Neural progenitor cell (in vitro differentiated cells): ENCODE measurements at regions not wholly inside any gene's neighbourhood (a gene's known extent, or its start where the extent isn't known, plus 50 kb on each side); places are given as distances from the start of the nearest gene placed in this dataset.

ENCODE experiments used
- DNase-seq: peaks from one replicate; pipeline ENCODE4 v3.0.0-alpha.2; 2016; ENCODE audit warnings: low spot score
- H2AFZ ChIP-seq: fragments of 200-600 bp; sonication (generic); replicated peaks from 2 replicates; pipeline ENCODE4 v1.6.1; 2016; ENCODE audit warnings: antibody characterized with exemption
- H3F3A ChIP-seq: fragments of 200-600 bp; sonication (generic); 2 replicates; pipeline ENCODE4 v1.6.1; 2016; ENCODE audit warnings: antibody characterized with exemption, low read depth
- H3K27ac ChIP-seq: fragments of 200-600 bp; sonication (generic); 2 replicates; pipeline ENCODE4 v1.5.1; 2016; ENCODE audit warnings: mild to moderate bottlenecking
- H3K27me3 ChIP-seq: fragments of 200-600 bp; sonication (generic); 2 replicates; pipeline ENCODE4 v1.6.1; 2016; ENCODE audit warnings: mild to moderate bottlenecking, moderate library complexity
- H3K36me3 ChIP-seq: fragments of 200-600 bp; sonication (generic); 2 replicates; pipeline ENCODE4 v1.5.1; 2016
- H3K4me1 ChIP-seq: fragments of 200-600 bp; sonication (generic); 2 replicates; pipeline ENCODE4 v1.6.1; 2016; ENCODE audit warnings: mixed run types
- H3K4me2 ChIP-seq: fragments of 200-600 bp; sonication (generic); 2 replicates; pipeline ENCODE4 v1.6.1; 2016
- H3K4me3 ChIP-seq: fragments of 200-600 bp; sonication (generic); 2 replicates; pipeline ENCODE4 v1.5.1; 2016
- H3K79me2 ChIP-seq: fragments of 200-600 bp; sonication (generic); 2 replicates; pipeline ENCODE4 v1.6.1; 2016; ENCODE audit warnings: low read depth
- H3K9ac ChIP-seq: fragments of 200-600 bp; sonication (generic); 2 replicates; pipeline ENCODE4 v1.6.1; 2016
- H3K9me3 ChIP-seq: fragments of 200-600 bp; sonication (generic); 2 replicates; pipeline ENCODE4 v1.5.1; 2016; ENCODE audit warnings: low read depth
- H4K20me1 ChIP-seq: fragments of 200-600 bp; sonication (generic); 2 replicates; pipeline ENCODE4 v1.6.1; 2016; ENCODE audit warnings: low read depth
- H3K27ac Mint-ChIP-seq: 3 replicates; pipeline ENCODE4 v1.8.0; 2021; ENCODE audit warnings: mixed read lengths
- H3K27me3 Mint-ChIP-seq: 2 replicates; pipeline ENCODE4 v1.8.0; 2022; ENCODE audit warnings: low read depth, mild to moderate bottlenecking, inconsistent platforms, moderate library complexity, mixed read lengths; ENCODE audit not compliant: insufficient read depth
- H3K36me3 Mint-ChIP-seq: 3 replicates; pipeline ENCODE4 v1.8.0; 2021; ENCODE audit warnings: mixed read lengths
- H3K4me1 Mint-ChIP-seq: 3 replicates; pipeline ENCODE4 v1.8.0; 2021; ENCODE audit warnings: mixed read lengths
- H3K4me3 Mint-ChIP-seq: 3 replicates; pipeline ENCODE4 v1.8.0; 2021; ENCODE audit warnings: mild to moderate bottlenecking, moderate library complexity, mixed read lengths
- H3K9me3 Mint-ChIP-seq: 3 replicates; pipeline ENCODE4 v1.8.0; 2020; ENCODE audit warnings: mixed read lengths
- CTCF ChIP-seq: fragments of 200-600 bp; sonication (generic); IDR thresholded peaks from 2 replicates; pipeline ENCODE4 v1.5.1; 2017; ENCODE audit warnings: antibody characterized with exemption, mild to moderate bottlenecking
- EZH2 ChIP-seq: fragments of 200-600 bp; sonication (generic); IDR thresholded peaks from 2 replicates; pipeline ENCODE4 v1.6.1; 2017; ENCODE audit warnings: antibody characterized with exemption, mild to moderate bottlenecking, moderate library complexity
- EZH2phosphoT487 ChIP-seq: fragments of 200-600 bp; sonication (generic); IDR thresholded peaks from 2 replicates; pipeline ENCODE4 v1.6.1; 2017; ENCODE audit warnings: antibody characterized with exemption

DNA sequence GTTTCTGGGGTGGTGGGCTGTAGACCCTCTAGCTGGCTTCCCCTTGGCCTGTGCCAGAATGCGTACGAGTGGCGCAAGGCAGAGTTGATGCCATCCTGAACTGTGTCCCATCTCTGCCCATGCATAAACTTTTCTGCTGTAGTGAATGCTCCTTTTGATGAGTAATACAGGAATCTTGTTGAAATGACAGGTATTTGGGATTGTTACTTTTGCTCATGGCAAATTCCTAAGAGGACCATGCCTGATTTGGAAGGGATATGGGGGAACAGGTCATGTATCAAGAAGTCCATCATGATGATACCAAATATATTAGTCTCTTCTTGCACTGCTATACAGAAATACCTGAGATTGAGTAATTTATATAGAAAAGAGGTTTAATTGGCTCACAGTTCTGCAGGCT, 648.0 kb downstream of the SLC4A3 start:
- H3K4me3 ChIP-seq: no peak overlapping the region
- Mint-ChIP-seq H3K9me3 (no peaks in the 10 kb centered on the region), H3K36me3 (no peaks in the 10 kb centered on the region), H3K4me3 (no peak overlapping the region), H3K27me3 (peaks cover 5% of the 10 kb centered on the region), H3K27ac (no peak overlapping the region), H3K4me1 (peaks cover 5% of the 10 kb centered on the region)
- DNase-seq: no peak
- no peaks in the 10 kb centered on the region for H3K36me3 ChIP-seq
- no peak overlapping the region for H3K9ac ChIP-seq
- no peaks in the 10 kb centered on the region for H3K9me3 ChIP-seq
- no peaks in the 10 kb centered on the region for H3K79me2 ChIP-seq
- no peak overlapping the region for H2AFZ ChIP-seq
- H3K27me3 ChIP-seq: no peaks in the 10 kb centered on the region
- TF ChIP-seq EZH2phosphoT487: no peak
- no peak for TF ChIP-seq CTCF
- peaks cover under 1% of the 10 kb centered on the region for H3F3A ChIP-seq
- H3K4me1 ChIP-seq: peaks cover 4% of the 10 kb centered on the region
- no peak overlapping the region for H3K4me2 ChIP-seq
- H4K20me1 ChIP-seq: no peaks in the 10 kb centered on the region
- no peak overlapping the region for H3K27ac ChIP-seq

DNA sequence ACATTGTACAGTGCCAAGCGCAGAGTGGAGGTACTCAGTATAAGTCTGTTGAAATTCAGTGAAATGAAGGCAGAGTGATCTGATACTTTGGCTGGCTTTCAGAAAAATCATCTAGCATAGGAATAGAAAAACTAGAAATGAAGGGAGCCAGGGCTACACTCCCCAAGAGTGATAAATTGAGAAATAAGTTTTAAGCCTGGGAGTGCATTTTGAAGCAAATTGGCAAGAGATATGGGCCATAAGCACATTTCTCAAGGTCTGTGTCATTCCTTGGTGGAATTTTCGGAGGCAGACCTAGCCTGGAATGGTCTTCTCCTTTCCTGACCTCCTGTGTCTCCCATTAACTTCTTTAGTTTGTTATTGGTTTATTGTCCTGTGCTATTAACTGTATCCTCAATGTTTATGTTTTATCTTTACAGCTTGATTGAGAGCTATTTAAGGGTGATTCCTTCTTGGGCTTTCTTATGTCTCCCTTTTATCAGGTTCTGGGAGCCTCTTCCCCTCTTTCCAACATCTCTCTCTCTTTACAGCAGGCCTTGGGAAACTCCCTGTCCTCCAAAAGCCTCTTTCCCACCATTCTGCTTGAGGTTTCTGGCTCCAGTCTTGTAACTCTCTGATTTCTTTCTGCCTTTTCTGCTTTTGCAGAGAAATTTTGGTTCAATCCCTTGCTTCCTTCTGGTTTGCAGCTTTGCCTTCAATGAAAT, 649.5 kb downstream of the SLC4A3 start:
- H3K27ac Mint-ChIP-seq: no peak overlapping the region
- H3K4me1 Mint-ChIP-seq: no peaks in the 10 kb centered on the region
- Histone ChIP-seq H3K4me2 (no peak overlapping the region), H3K27ac (no peak overlapping the region), H2AFZ (no peak overlapping the region), H3K36me3 (no peaks in the 10 kb centered on the region), H3K79me2 (no peaks in the 10 kb centered on the region), H3K27me3 (no peaks in the 10 kb centered on the region), H4K20me1 (no peaks in the 10 kb centered on the region), H3K9me3 (no peaks in the 10 kb centered on the region), H3K9ac (no peak overlapping the region), H3F3A (no peaks in the 10 kb centered on the region), H3K4me1 (no peaks in the 10 kb centered on the region), H3K4me3 (no peak overlapping the region)
- no peak overlapping the region for H3K4me3 Mint-ChIP-seq
- no peaks in the 10 kb centered on the region for H3K36me3 Mint-ChIP-seq
- peaks cover 5% of the 10 kb centered on the region for H3K27me3 Mint-ChIP-seq
- no peak for DNase-seq
- TF ChIP-seq EZH2phosphoT487 (no peak), CTCF (no peak), EZH2 (no peak)
- H3K9me3 Mint-ChIP-seq: peaks cover 2% of the 10 kb centered on the region

GRCh38 chr2:220277445-220277975, 650.1 kb downstream of the SLC4A3 start:
- Mint-ChIP-seq H3K27ac (no peak overlapping the region), H3K4me1 (no peaks in the 10 kb centered on the region), H3K9me3 (peaks cover 2% of the 10 kb centered on the region), H3K27me3 (peaks cover 5% of the 10 kb centered on the region), H3K36me3 (no peaks in the 10 kb centered on the region), H3K4me3 (no peak overlapping the region)
- H3K27me3 ChIP-seq: no peaks in the 10 kb centered on the region
- no peaks in the 10 kb centered on the region for H3K9me3 ChIP-seq
- TF ChIP-seq EZH2 (no peak), CTCF (no peak), EZH2phosphoT487 (no peak)
- DNase-seq: no peak
- no peaks in the 10 kb centered on the region for H4K20me1 ChIP-seq
- H3K4me2 ChIP-seq: no peak overlapping the region
- no peak overlapping the region for H3K27ac ChIP-seq
- H3F3A ChIP-seq: no peaks in the 10 kb centered on the region
- no peaks in the 10 kb centered on the region for H3K4me1 ChIP-seq
- H3K79me2 ChIP-seq: no peaks in the 10 kb centered on the region
- H3K9ac ChIP-seq: no peak overlapping the region
- H3K36me3 ChIP-seq: no peaks in the 10 kb centered on the region
- no peak overlapping the region for H3K4me3 ChIP-seq
- H2AFZ ChIP-seq: no peak overlapping the region
